ENCODE measurements at regions not wholly inside any gene's neighbourhood (a gene's known extent, or its start where the extent isn't known, plus 50 kb on each side); places are given as distances from the start of the nearest gene placed in this dataset.

- no peak for DNase-seq
Observed at GRCh38 chr3:56983427-56983826, 77.0 kb upstream of the SPATA12 start.

GRCh38 chr3:56981445-56982230, 78.8 kb upstream of the SPATA12 start:
- no peak for DNase-seq

- DNase-seq, result no peak
Observed at GRCh38 chr3:56980798-56981390, 79.6 kb upstream of the SPATA12 start.

- no peak for DNase-seq
Observed at GRCh38 chr3:56980243-56980642, 80.2 kb upstream of the SPATA12 start.

- DNase-seq, result no peak
Observed at GRCh38 chr3:56979791-56980190, 80.7 kb upstream of the SPATA12 start.

- no peak for DNase-seq
Observed at GRCh38 chr3:56977561-56977889, 82.9 kb upstream of the SPATA12 start.

- peak in 1 of 2 experiments; percentile 32 for DNase-seq
Observed at GRCh38 chr3:56976651-56977560, 83.6 kb upstream of the SPATA12 start.

- DNase-seq, result no peak
Observed at GRCh38 chr3:56975567-56975966, 84.9 kb upstream of the SPATA12 start.

GRCh38 chr3:56974247-56974930, 86.1 kb upstream of the SPATA12 start:
- DNase-seq, result no peak

- DNase-seq, result no peak
Observed at GRCh38 chr3:56971816-56972215, 88.6 kb upstream of the SPATA12 start.

GRCh38 chr3:56971261-56971660, 89.2 kb upstream of the SPATA12 start:
- DNase-seq, result no peak

GRCh38 chr3:56970461-56970879, 90.0 kb upstream of the SPATA12 start:
- DNase-seq, result no peak

GRCh38 chr3:56969851-56970250, 90.6 kb upstream of the SPATA12 start:
- DNase-seq, result no peak

GRCh38 chr3:56966509-56966908, 94.0 kb upstream of the SPATA12 start:
- DNase-seq, result no peak

GRCh38 chr3:56966104-56966503, 94.4 kb upstream of the SPATA12 start:
- no peak for DNase-seq

GRCh38 chr3:56962922-56963321, 97.5 kb upstream of the SPATA12 start:
- DNase-seq, result no peak

- DNase-seq, result no peak
Observed at GRCh38 chr3:56962206-56962605, 98.3 kb upstream of the SPATA12 start.

GRCh38 chr3:56960234-56960917, 100.1 kb upstream of the SPATA12 start:
- no peak for DNase-seq

- no peak for DNase-seq
Observed at GRCh38 chr3:56958879-56959278, 101.6 kb upstream of the SPATA12 start.

GRCh38 chr3:56957522-56957921, 102.9 kb upstream of the SPATA12 start:
- no peak for DNase-seq

GRCh38 chr3:56956906-56957305, 103.6 kb upstream of the SPATA12 start:
- DNase-seq, result no peak

- DNase-seq, result no peak
Observed at GRCh38 chr3:56955492-56956111, 104.9 kb upstream of the SPATA12 start.
